ENCODE measurements at regions not wholly inside any gene's neighbourhood (a gene's known extent, or its start where the extent isn't known, plus 50 kb on each side); places are given as distances from the start of the nearest gene placed in this dataset.

GRCh38 chr10:33901166-33901565, 566.7 kb upstream of the NRP1 start:
- H3K27ac Mint-ChIP-seq: no peak overlapping the region
- H3K27me3 Mint-ChIP-seq (ENCODE audit: insufficient read depth): no peaks in the 10 kb centered on the region
- no peaks in the 10 kb centered on the region for H3K9me3 Mint-ChIP-seq
- no peak for DNase-seq (ENCODE audit: low spot score)
- intact Hi-C loops (cut with micrococcal nuclease): no loop called here
- no peaks in the 10 kb centered on the region for H3K4me1 Mint-ChIP-seq (ENCODE audit: low read depth)
- H3K36me3 Mint-ChIP-seq (ENCODE audit: low read depth): no peaks in the 10 kb centered on the region
- no peak overlapping the region for H3K4me3 Mint-ChIP-seq

DNA sequence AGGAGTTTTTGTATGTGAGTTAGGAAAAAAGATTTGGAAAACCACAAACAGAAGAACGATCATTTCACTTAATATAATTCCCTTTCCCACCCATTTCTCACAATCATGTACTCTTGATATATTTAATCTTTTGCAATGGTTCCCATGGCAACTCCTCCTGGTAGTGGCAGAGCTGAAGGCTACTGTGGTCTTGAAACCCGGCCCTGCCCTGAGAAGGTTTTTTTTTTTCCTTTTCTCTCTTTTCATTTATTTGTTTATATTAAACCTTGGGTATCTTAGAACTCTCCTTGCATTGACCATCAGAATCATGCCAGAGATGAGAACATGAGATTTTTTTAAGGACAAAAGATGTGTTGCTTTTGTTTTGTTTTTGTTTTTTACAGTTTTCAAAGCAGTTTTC, 566.1 kb upstream of the NRP1 start:
- H3K4me3 Mint-ChIP-seq: no peak overlapping the region
- DNase-seq (ENCODE audit: low spot score): no peak
- intact Hi-C loops (cut with micrococcal nuclease): no loop called here
- no peak overlapping the region for H3K27ac Mint-ChIP-seq
- H3K4me1 Mint-ChIP-seq (ENCODE audit: low read depth): no peaks in the 10 kb centered on the region
- no peaks in the 10 kb centered on the region for H3K27me3 Mint-ChIP-seq (ENCODE audit: insufficient read depth)
- no peaks in the 10 kb centered on the region for H3K9me3 Mint-ChIP-seq
- H3K36me3 Mint-ChIP-seq (ENCODE audit: low read depth): no peaks in the 10 kb centered on the region

GRCh38 chr10:33899578-33900531, 565.4 kb upstream of the NRP1 start:
- no peaks in the 10 kb centered on the region for H3K4me1 Mint-ChIP-seq (ENCODE audit: low read depth)
- no peaks in the 10 kb centered on the region for H3K9me3 Mint-ChIP-seq
- DNase-seq (ENCODE audit: low spot score): no peak
- no peak overlapping the region for H3K27ac Mint-ChIP-seq
- H3K27me3 Mint-ChIP-seq (ENCODE audit: insufficient read depth): no peaks in the 10 kb centered on the region
- H3K36me3 Mint-ChIP-seq (ENCODE audit: low read depth): no peaks in the 10 kb centered on the region
- H3K4me3 Mint-ChIP-seq: no peak overlapping the region
- intact Hi-C loops (cut with micrococcal nuclease): no loop called here

GRCh38 chr10:33897291-33897752, 562.9 kb upstream of the NRP1 start:
- intact Hi-C loops (cut with micrococcal nuclease): no loop called here
- H3K36me3 Mint-ChIP-seq (ENCODE audit: low read depth): no peaks in the 10 kb centered on the region
- H3K4me3 Mint-ChIP-seq: no peak overlapping the region
- H3K27me3 Mint-ChIP-seq (ENCODE audit: insufficient read depth): no peaks in the 10 kb centered on the region
- no peak overlapping the region for H3K27ac Mint-ChIP-seq
- no peak for DNase-seq (ENCODE audit: low spot score)
- no peaks in the 10 kb centered on the region for H3K9me3 Mint-ChIP-seq
- H3K4me1 Mint-ChIP-seq (ENCODE audit: low read depth): no peaks in the 10 kb centered on the region

DNA sequence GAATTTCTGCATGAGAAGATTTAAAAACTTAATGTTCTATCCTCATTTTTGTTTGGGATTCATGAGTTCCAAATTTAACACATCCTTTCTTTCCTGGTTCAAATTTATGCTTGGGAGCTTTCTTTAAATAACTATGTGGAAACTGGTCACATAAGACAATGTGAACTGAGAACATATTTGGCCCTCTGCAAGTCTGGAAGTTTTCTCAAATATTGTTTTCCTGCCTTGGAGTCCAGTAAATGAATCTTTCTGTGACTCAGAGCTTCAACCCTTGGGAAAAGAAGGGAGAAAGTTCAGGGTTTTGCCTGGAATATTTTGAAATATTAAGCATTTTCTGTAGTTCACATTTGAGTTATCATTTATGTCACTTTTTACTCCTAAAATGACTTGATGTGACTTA, 559.0 kb upstream of the NRP1 start:
- Mint-ChIP-seq H3K9me3 (no peaks in the 10 kb centered on the region), H3K4me3 (no peak overlapping the region), H3K27me3 (ENCODE audit: insufficient read depth) (no peaks in the 10 kb centered on the region), H3K4me1 (ENCODE audit: low read depth) (no peaks in the 10 kb centered on the region), H3K27ac (no peak overlapping the region), H3K36me3 (ENCODE audit: low read depth) (no peaks in the 10 kb centered on the region)
- DNase-seq (ENCODE audit: low spot score): no peak
- intact Hi-C loops (cut with micrococcal nuclease): no loop called here

DNA sequence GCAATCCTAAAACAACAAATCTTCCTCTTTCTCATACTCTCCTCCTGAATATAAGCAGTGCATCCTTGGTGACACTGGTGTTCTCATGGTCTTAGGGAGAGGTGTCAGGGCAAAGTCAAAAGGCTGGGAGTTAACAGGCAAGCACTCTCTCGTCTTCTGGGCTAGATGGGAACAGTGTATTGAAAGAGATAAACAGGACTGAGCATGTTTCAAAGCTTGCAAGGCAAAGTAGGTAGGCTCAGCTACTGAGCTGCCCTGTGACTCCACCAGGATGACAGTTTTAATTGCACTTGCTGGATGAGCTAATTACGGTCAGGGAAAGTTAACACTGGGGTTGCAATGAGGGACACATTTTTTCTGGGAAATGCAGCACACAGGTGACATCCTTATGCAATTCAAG, 554.9 kb upstream of the NRP1 start:
- intact Hi-C loops (cut with micrococcal nuclease): no loop called here
- Mint-ChIP-seq H3K9me3 (no peaks in the 10 kb centered on the region), H3K36me3 (ENCODE audit: low read depth) (no peaks in the 10 kb centered on the region), H3K27me3 (ENCODE audit: insufficient read depth) (no peaks in the 10 kb centered on the region), H3K4me1 (ENCODE audit: low read depth) (no peaks in the 10 kb centered on the region), H3K27ac (no peak overlapping the region), H3K4me3 (no peak overlapping the region)
- DNase-seq (ENCODE audit: low spot score): no peak

DNA sequence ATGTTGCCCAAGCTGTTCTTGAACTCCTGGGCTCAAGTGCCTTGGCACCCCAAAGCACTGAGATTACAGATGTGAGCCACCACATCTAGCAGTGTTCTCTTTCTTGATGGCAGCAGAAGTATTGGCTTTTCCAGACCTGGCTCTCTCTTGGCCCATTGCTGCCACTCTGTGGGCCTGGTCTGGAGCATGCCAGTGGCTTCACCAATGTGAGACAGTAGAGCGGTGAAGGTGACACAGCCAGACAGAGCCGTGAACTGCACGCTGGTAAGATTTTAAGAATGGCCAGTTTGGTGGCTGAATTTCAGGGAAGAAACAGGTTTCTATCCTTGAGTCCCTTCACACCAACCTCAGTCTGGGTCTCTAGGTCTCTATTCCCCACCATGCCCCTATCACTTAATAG, 552.7 kb upstream of the NRP1 start:
- no peak overlapping the region for H3K27ac Mint-ChIP-seq
- no peak overlapping the region for H3K4me3 Mint-ChIP-seq
- intact Hi-C loops (cut with micrococcal nuclease): no loop called here
- no peaks in the 10 kb centered on the region for H3K27me3 Mint-ChIP-seq (ENCODE audit: insufficient read depth)
- no peaks in the 10 kb centered on the region for H3K9me3 Mint-ChIP-seq
- no peak for DNase-seq (ENCODE audit: low spot score)
- H3K4me1 Mint-ChIP-seq (ENCODE audit: low read depth): no peaks in the 10 kb centered on the region
- H3K36me3 Mint-ChIP-seq (ENCODE audit: low read depth): no peaks in the 10 kb centered on the region

DNA sequence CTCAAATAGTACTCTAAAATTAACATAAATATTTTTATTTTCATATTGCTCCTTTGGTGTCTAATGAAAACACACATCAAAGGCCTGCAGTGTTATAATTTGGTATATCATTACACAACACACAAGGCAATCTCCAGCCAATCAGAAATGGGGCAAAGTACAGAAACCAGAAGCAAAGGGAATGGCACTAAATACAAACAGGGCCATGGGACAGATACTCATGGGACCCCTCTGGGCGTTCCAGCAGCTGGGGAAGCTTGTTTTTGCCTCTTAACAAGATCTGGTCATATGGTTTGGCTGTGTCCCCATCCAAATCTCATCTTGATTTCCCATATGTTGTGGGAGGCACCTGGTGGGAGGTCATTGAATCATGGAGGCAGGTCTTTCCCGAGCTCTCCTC, 551.8 kb upstream of the NRP1 start:
- Mint-ChIP-seq H3K4me3 (no peak overlapping the region), H3K4me1 (ENCODE audit: low read depth) (no peaks in the 10 kb centered on the region), H3K27me3 (ENCODE audit: insufficient read depth) (no peaks in the 10 kb centered on the region), H3K9me3 (no peaks in the 10 kb centered on the region), H3K36me3 (ENCODE audit: low read depth) (no peaks in the 10 kb centered on the region), H3K27ac (no peak overlapping the region)
- intact Hi-C loops (cut with micrococcal nuclease): no loop called here
- DNase-seq (ENCODE audit: low spot score): no peak

GRCh38 chr10:33884604-33885003, 550.1 kb upstream of the NRP1 start:
- Mint-ChIP-seq H3K27ac (no peak overlapping the region), H3K4me3 (no peak overlapping the region), H3K27me3 (ENCODE audit: insufficient read depth) (no peaks in the 10 kb centered on the region)

GRCh38 chr10:33883881-33884280, 549.4 kb upstream of the NRP1 start:
- Mint-ChIP-seq H3K36me3 (ENCODE audit: low read depth) (no peaks in the 10 kb centered on the region), H3K4me3 (no peak overlapping the region), H3K27ac (no peak overlapping the region), H3K27me3 (ENCODE audit: insufficient read depth) (no peaks in the 10 kb centered on the region), H3K9me3 (peaks cover 8% of the 10 kb centered on the region), H3K4me1 (ENCODE audit: low read depth) (no peaks in the 10 kb centered on the region)
- intact Hi-C loops (cut with micrococcal nuclease): no loop called here
- DNase-seq (ENCODE audit: low spot score): no peak

More at GRCh38 chr10:33884604-33885003, 550.1 kb upstream of the NRP1 start:
- no peak for DNase-seq (ENCODE audit: low spot score)
- peaks cover 8% of the 10 kb centered on the region for H3K9me3 Mint-ChIP-seq
- no peaks in the 10 kb centered on the region for H3K4me1 Mint-ChIP-seq (ENCODE audit: low read depth)
- intact Hi-C loops (cut with micrococcal nuclease): no loop called here
- no peaks in the 10 kb centered on the region for H3K36me3 Mint-ChIP-seq (ENCODE audit: low read depth)

DNA sequence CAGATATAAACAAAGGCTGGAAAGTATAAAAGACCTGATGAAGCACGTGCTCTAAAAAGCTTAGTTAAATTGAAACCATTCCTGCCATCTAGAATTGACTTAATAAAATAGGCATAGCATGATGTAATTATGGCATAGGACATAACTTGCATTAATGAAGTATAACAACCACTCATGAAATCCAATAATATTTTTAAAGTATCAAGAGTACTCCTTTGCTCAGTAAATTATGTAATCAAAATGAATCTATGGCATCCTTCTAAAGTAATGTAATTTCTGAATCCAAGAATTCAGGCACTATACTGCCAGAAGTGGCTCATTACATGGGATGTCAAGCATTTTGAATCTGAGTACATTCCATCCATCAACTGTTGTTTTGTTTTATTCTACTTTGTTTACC, 548.5 kb upstream of the NRP1 start:
- no peak overlapping the region for H3K27ac Mint-ChIP-seq
- no peaks in the 10 kb centered on the region for H3K36me3 Mint-ChIP-seq (ENCODE audit: low read depth)
- H3K4me1 Mint-ChIP-seq (ENCODE audit: low read depth): no peaks in the 10 kb centered on the region
- no peak overlapping the region for H3K4me3 Mint-ChIP-seq
- peaks cover 8% of the 10 kb centered on the region for H3K9me3 Mint-ChIP-seq
- intact Hi-C loops (cut with micrococcal nuclease): no loop called here
- no peak for DNase-seq (ENCODE audit: low spot score)
- no peaks in the 10 kb centered on the region for H3K27me3 Mint-ChIP-seq (ENCODE audit: insufficient read depth)

- Mint-ChIP-seq H3K4me3 (no peak overlapping the region), H3K4me1 (ENCODE audit: low read depth) (no peaks in the 10 kb centered on the region), H3K36me3 (ENCODE audit: low read depth) (no peaks in the 10 kb centered on the region), H3K27ac (no peak overlapping the region), H3K9me3 (peaks cover 8% of the 10 kb centered on the region), H3K27me3 (ENCODE audit: insufficient read depth) (no peaks in the 10 kb centered on the region)
- intact Hi-C loops (cut with micrococcal nuclease): no loop called here
- DNase-seq (ENCODE audit: low spot score): no peak
These were observed 545.8 kb upstream of the NRP1 start for GRCh38 chr10:33880291-33880690.

DNA sequence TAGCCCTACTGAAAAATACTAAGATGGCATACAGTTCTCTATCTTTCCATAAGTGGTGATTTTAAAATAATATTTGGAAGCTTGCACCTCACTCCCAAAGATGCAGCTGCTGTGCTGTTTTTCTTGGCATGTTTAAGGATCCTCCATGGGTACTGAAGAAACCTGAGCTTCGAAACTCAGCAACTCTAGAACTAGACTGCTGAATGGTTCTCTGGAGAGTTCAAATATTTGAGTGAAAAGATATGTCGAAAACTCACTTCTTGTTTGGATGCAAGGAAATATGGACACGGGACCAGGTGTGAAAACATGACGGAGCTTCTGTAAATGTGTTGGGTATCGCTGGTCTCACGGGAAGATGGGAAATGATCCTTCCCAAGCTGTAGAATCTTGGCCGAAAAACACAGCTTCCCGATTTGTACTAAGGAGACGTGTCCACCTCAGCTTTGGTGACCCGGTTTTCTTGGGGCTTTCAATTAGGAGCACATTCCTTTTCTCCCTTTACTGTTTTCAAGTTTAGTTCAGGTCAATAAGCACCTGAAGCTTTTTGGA, 543.8 kb upstream of the NRP1 start:
- DNase-seq (ENCODE audit: low spot score): no peak
- Mint-ChIP-seq H3K36me3 (ENCODE audit: low read depth) (no peaks in the 10 kb centered on the region), H3K27me3 (ENCODE audit: insufficient read depth) (no peaks in the 10 kb centered on the region), H3K4me3 (no peak overlapping the region), H3K27ac (no peak overlapping the region), H3K4me1 (ENCODE audit: low read depth) (no peaks in the 10 kb centered on the region), H3K9me3 (peaks cover 8% of the 10 kb centered on the region)
- intact Hi-C loops (cut with micrococcal nuclease): no loop called here

Measured in activated T-helper 1 cell treated with anti-CD3 and anti-CD28 coated beads, Interleukin-12 subunit alpha, Interleukin-12 subunit beta, Interleukin-2, Interleukin-4 antibody, amounts not matched to agents 30 ng/mL and 10 ng/mL and 1 ng/mL, durations not matched to agents 14 hours and 24 hours and 36 hours (primary cell).